Body of pancreas (tissue), 4 donors: ENCODE measurements at regions not wholly inside any gene's neighbourhood (a gene's known extent, or its start where the extent isn't known, plus 50 kb on each side); places are given as distances from the start of the nearest gene placed in this dataset.

Experiments
- POLR2A ChIP-seq, 3 donors: fragments of 450-650 bp; IDR thresholded peaks; one replicate each; pipeline ENCODE4 v1.6.1; 2016; ENCODE audit warnings: antibody characterized with exemption in 3 of 3, mild to moderate bottlenecking in 2 of 3
- TF ChIP-seq, protein P1 (sequence below), 7 experiments: fragments of 450-650 bp in 4 of 7; fragments of 200-600 bp in 3 of 7; sonication (generic) in 3 of 7; IDR thresholded peaks; one replicate each; pipeline ENCODE4 v1.5.1; 2016 to 2019; ENCODE audit warnings: antibody characterized with exemption in 7 of 7

DNA sequence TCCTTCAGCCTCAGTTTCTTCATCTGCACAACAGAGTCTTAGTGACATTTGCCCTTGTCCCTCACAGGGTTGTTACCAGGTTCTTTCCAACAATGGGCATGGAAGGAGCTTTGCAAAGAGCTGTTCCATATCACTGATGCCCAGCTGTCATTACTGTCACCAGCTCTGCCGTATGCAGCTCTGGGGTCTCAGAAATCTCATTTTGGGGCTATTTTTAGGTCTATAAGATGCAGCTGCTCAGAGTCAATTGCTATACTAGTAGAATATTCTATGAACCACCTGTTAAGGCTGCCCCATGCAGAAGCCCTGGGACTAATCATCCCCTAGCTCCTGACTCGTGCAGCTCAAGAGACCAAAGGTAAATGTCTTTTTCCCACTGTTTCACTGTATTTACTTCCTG lies 105.1 kb upstream of the TNPO1 start:
- TF ChIP-seq, protein P1, sequence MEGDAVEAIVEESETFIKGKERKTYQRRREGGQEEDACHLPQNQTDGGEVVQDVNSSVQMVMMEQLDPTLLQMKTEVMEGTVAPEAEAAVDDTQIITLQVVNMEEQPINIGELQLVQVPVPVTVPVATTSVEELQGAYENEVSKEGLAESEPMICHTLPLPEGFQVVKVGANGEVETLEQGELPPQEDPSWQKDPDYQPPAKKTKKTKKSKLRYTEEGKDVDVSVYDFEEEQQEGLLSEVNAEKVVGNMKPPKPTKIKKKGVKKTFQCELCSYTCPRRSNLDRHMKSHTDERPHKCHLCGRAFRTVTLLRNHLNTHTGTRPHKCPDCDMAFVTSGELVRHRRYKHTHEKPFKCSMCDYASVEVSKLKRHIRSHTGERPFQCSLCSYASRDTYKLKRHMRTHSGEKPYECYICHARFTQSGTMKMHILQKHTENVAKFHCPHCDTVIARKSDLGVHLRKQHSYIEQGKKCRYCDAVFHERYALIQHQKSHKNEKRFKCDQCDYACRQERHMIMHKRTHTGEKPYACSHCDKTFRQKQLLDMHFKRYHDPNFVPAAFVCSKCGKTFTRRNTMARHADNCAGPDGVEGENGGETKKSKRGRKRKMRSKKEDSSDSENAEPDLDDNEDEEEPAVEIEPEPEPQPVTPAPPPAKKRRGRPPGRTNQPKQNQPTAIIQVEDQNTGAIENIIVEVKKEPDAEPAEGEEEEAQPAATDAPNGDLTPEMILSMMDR (IDR thresholded peaks at IDR 0.05) = no peak
- no peak for TF ChIP-seq POLR2A (IDR thresholded peaks at IDR 0.05)
